ENCODE measurements at regions not wholly inside any gene's neighbourhood (a gene's known extent, or its start where the extent isn't known, plus 50 kb on each side); places are given as distances from the start of the nearest gene placed in this dataset.

- H3K9me3 Mint-ChIP-seq, result peaks cover 0 to 4% (median 0%) of the 10 kb centered on the region in 7 donors
- H3K27me3 Mint-ChIP-seq, result no peaks in the 10 kb centered on the region
- no peak overlapping the region for H3K27ac Mint-ChIP-seq
- H3K4me1 Mint-ChIP-seq, result peaks cover 0 to 3% (median 0%) of the 10 kb centered on the region in 4 donors
- DNase-seq (no peak), ATAC-seq (ENCODE audit: low read depth in 2 of 2) (no peak)
- H3K4me3 Mint-ChIP-seq, result no peak overlapping the region
- no peaks in the 10 kb centered on the region for H3K36me3 ChIP-seq (ENCODE audit: control insufficient read depth, insufficient read depth, low read length)
- no peaks in the 10 kb centered on the region for H3K27me3 ChIP-seq (ENCODE audit: control insufficient read depth, insufficient read depth, low read length)
- H3K4me3 ChIP-seq (ENCODE audit: low read depth, low read length), result no peak overlapping the region
- H3K36me3 Mint-ChIP-seq, result no peaks in the 10 kb centered on the region
- H3K27ac ChIP-seq (ENCODE audit: insufficient read depth, low read length, poor library complexity, severe bottlenecking), result no peak overlapping the region
- no peaks in the 10 kb centered on the region for H3K4me1 ChIP-seq (ENCODE audit: control insufficient read depth, insufficient read depth, low read length, poor library complexity, severe bottlenecking)
- no peaks in the 10 kb centered on the region for H3K9me3 ChIP-seq (ENCODE audit: control insufficient read depth in 2 of 2, low read length in 2 of 2)
Observed at GRCh38 chr6:170045981-170046667, 244.8 kb downstream of the DLL1 start.

GRCh38 chr6:170045563-170045960, 245.3 kb downstream of the DLL1 start:
- ATAC-seq (ENCODE audit: low read depth in 2 of 2), result no peak

GRCh38 chr6:170044836-170045562, 245.9 kb downstream of the DLL1 start:
- Mint-ChIP-seq H3K27ac (no peak overlapping the region), H3K27me3 (no peaks in the 10 kb centered on the region)
- no peaks in the 10 kb centered on the region for H3K4me1 ChIP-seq (ENCODE audit: control insufficient read depth, insufficient read depth, low read length, poor library complexity, severe bottlenecking)

More at GRCh38 chr6:170045563-170045960, 245.3 kb downstream of the DLL1 start:
- Mint-ChIP-seq H3K4me3 (no peak overlapping the region), H3K4me1 (peaks cover 0 to 3% (median 0%) of the 10 kb centered on the region in 4 donors), H3K27me3 (no peaks in the 10 kb centered on the region), H3K9me3 (peaks cover 0 to 4% (median 0%) of the 10 kb centered on the region in 7 donors), H3K27ac (no peak overlapping the region), H3K36me3 (no peaks in the 10 kb centered on the region)
- no peaks in the 10 kb centered on the region for H3K9me3 ChIP-seq (ENCODE audit: control insufficient read depth in 2 of 2, low read length in 2 of 2)
- no peak overlapping the region for H3K4me3 ChIP-seq (ENCODE audit: low read depth, low read length)
- H3K36me3 ChIP-seq (ENCODE audit: control insufficient read depth, insufficient read depth, low read length), result no peaks in the 10 kb centered on the region
- no peaks in the 10 kb centered on the region for H3K27me3 ChIP-seq (ENCODE audit: control insufficient read depth, insufficient read depth, low read length)
- no peak for DNase-seq
- H3K27ac ChIP-seq (ENCODE audit: insufficient read depth, low read length, poor library complexity, severe bottlenecking), result no peak overlapping the region
- H3K4me1 ChIP-seq (ENCODE audit: control insufficient read depth, insufficient read depth, low read length, poor library complexity, severe bottlenecking), result no peaks in the 10 kb centered on the region

DNA sequence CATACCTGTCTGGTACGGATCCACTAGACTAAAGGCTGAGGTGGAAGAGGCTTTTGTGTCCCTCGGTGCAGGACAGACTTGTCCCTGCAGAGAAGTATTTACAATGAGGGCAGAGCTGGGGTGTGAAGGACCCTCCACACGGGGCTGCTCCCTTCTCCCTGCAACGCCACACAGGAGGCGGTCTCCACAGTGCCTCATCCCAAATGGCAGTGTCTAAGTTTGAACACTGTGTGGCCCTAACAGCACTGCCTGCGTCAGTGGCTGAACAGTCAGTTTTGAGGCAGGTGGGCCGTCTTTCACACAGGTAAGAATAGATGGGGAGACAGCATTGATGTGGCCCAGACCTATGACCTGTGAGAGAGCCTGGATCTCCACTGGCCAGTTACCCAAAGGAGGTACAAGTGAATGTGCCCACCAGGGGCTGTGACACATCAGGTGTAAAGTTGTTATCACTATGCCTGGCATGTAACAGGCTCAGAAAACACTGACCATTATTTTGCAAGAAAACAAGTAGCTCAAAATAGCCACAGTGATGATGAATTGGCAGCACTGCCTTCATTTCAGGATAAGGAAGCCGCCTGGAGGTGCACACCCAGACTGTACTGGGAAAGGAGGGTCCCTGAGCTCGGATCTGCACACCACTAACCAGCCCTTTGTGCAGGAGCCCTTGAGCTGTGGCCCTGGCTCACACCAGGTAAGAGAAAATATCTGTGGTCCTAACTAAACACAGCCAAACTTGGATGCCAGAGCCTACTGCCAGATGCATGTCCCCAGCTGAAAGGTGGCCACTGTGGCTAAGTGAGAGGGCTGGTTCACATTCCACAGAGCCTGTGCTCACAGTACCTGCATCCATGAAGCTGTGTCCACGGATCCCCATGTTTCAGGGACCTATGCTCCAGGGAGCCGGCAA, 246.7 kb downstream of the DLL1 start:
- no peaks in the 10 kb centered on the region for H3K36me3 Mint-ChIP-seq
- no peaks in the 10 kb centered on the region for H3K27me3 Mint-ChIP-seq
- H3K4me1 Mint-ChIP-seq, result peaks cover 0 to 3% (median 0%) of the 10 kb centered on the region in 4 donors
- no peak overlapping the region for H3K4me3 Mint-ChIP-seq
- no peak overlapping the region for H3K27ac Mint-ChIP-seq
- no peaks in the 10 kb centered on the region for H3K4me1 ChIP-seq (ENCODE audit: control insufficient read depth, insufficient read depth, low read length, poor library complexity, severe bottlenecking)
- H3K9me3 ChIP-seq (ENCODE audit: control insufficient read depth in 2 of 2, low read length in 2 of 2), result no peaks in the 10 kb centered on the region
- no peaks in the 10 kb centered on the region for H3K36me3 ChIP-seq (ENCODE audit: control insufficient read depth, insufficient read depth, low read length)
- ATAC-seq (ENCODE audit: low read depth in 2 of 2) (no peak), DNase-seq (no peak)
- peaks cover 0 to 3% (median 0%) of the 10 kb centered on the region in 7 donors for H3K9me3 Mint-ChIP-seq
- no peaks in the 10 kb centered on the region for H3K27me3 ChIP-seq (ENCODE audit: control insufficient read depth, insufficient read depth, low read length)
- no peak overlapping the region for H3K4me3 ChIP-seq (ENCODE audit: low read depth, low read length)
- no peak overlapping the region for H3K27ac ChIP-seq (ENCODE audit: insufficient read depth, low read length, poor library complexity, severe bottlenecking)

More at GRCh38 chr6:170044836-170045562, 245.9 kb downstream of the DLL1 start:
- Histone ChIP-seq H3K4me3 (ENCODE audit: low read depth, low read length) (no peak overlapping the region), H3K27me3 (ENCODE audit: control insufficient read depth, insufficient read depth, low read length) (no peaks in the 10 kb centered on the region), H3K9me3 (ENCODE audit: control insufficient read depth in 2 of 2, low read length in 2 of 2) (no peaks in the 10 kb centered on the region), H3K27ac (ENCODE audit: insufficient read depth, low read length, poor library complexity, severe bottlenecking) (no peak overlapping the region), H3K36me3 (ENCODE audit: control insufficient read depth, insufficient read depth, low read length) (no peaks in the 10 kb centered on the region)
- Mint-ChIP-seq H3K4me3 (no peak overlapping the region), H3K9me3 (peaks cover 0 to 4% (median 0%) of the 10 kb centered on the region in 7 donors), H3K4me1 (peaks cover 0 to 3% (median 0%) of the 10 kb centered on the region in 4 donors), H3K36me3 (no peaks in the 10 kb centered on the region)
- no peak for DNase-seq
- ATAC-seq (ENCODE audit: low read depth in 2 of 2), result no peak

DNA sequence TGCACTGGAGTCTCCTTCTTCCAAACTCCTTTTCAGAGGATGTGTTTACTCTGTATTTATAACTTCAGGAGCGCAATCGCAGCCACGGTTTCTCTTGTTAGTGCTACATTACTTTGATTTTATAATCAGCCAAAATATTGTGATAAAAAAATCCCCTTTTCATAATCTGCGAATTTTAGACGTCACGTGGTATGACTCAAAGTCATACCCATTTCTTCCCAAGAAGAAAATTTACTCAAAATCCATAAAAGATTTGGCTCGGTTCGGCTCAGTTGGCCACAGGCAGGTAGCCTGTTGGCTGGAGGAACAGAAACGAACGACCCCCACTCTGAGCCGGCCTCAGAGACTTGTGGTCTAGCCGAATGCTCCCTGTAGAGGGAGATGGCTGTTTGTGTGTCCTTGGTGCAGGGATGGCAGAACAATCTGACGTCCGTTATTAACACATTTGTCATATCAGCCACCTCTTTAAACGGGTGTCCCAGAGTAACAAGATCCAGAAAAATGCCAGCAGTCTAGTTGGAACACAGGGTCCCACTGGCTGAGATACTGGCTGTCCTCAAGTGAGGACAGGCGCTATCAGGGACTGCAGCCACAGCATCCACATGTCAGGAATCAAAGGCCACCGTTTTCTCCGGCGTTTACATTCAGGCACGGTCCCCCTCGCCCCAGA, 247.6 kb downstream of the DLL1 start:
- H3K36me3 Mint-ChIP-seq, result no peaks in the 10 kb centered on the region
- H3K4me3 ChIP-seq (ENCODE audit: low read depth, low read length), result no peak overlapping the region
- no peaks in the 10 kb centered on the region for H3K36me3 ChIP-seq (ENCODE audit: control insufficient read depth, insufficient read depth, low read length)
- H3K27ac ChIP-seq (ENCODE audit: insufficient read depth, low read length, poor library complexity, severe bottlenecking), result no peak overlapping the region
- ATAC-seq (ENCODE audit: low read depth in 2 of 2) (no peak), DNase-seq (no peak)
- no peak overlapping the region for H3K4me3 Mint-ChIP-seq
- H3K27me3 Mint-ChIP-seq, result no peaks in the 10 kb centered on the region
- H3K9me3 Mint-ChIP-seq, result peaks cover 0 to 3% (median 0%) of the 10 kb centered on the region in 7 donors
- no peak overlapping the region for H3K27ac Mint-ChIP-seq
- H3K4me1 Mint-ChIP-seq, result peaks cover 0 to 3% (median 0%) of the 10 kb centered on the region in 4 donors
- no peaks in the 10 kb centered on the region for H3K4me1 ChIP-seq (ENCODE audit: control insufficient read depth, insufficient read depth, low read length, poor library complexity, severe bottlenecking)
- no peaks in the 10 kb centered on the region for H3K9me3 ChIP-seq (ENCODE audit: control insufficient read depth in 2 of 2, low read length in 2 of 2)
- no peaks in the 10 kb centered on the region for H3K27me3 ChIP-seq (ENCODE audit: control insufficient read depth, insufficient read depth, low read length)

DNA sequence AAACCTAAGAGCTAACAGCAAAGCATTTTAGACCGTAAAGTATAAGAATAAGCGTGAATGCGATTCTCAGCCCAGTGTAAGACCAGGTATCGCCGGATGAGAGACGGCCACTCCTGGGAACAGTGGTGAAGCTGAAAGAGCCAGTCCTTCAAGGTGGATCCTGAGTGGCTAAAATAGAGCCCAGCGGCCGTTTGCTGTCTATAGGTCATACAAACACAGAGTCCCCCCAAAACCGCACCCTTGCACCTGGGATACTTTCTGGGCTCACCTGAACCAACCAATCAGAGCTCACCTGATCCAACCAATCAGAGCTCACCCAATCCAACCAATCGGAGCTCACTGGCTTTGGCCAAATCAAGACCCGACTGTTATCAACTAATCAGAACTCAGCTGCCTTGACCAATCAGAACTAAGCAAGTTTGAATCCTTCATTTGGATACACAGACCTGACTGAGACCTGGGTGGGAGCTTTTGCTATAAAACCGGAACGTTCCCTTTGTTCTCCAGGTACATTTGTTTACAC, 248.2 kb downstream of the DLL1 start:
- H3K36me3 Mint-ChIP-seq, result no peaks in the 10 kb centered on the region
- ATAC-seq (ENCODE audit: low read depth in 2 of 2), result no peak
- Histone ChIP-seq H3K4me3 (ENCODE audit: low read depth, low read length) (no peak overlapping the region), H3K4me1 (ENCODE audit: control insufficient read depth, insufficient read depth, low read length, poor library complexity, severe bottlenecking) (no peaks in the 10 kb centered on the region), H3K27me3 (ENCODE audit: control insufficient read depth, insufficient read depth, low read length) (no peaks in the 10 kb centered on the region), H3K9me3 (ENCODE audit: control insufficient read depth in 2 of 2, low read length in 2 of 2) (no peaks in the 10 kb centered on the region), H3K27ac (ENCODE audit: insufficient read depth, low read length, poor library complexity, severe bottlenecking) (no peak overlapping the region), H3K36me3 (ENCODE audit: control insufficient read depth, insufficient read depth, low read length) (no peaks in the 10 kb centered on the region)
- H3K4me1 Mint-ChIP-seq, result peaks cover 0 to 3% (median 0%) of the 10 kb centered on the region in 4 donors
- no peak overlapping the region for H3K27ac Mint-ChIP-seq
- peaks cover 0 to 3% (median 0%) of the 10 kb centered on the region in 7 donors for H3K9me3 Mint-ChIP-seq
- no peak overlapping the region for H3K4me3 Mint-ChIP-seq
- H3K27me3 Mint-ChIP-seq, result no peaks in the 10 kb centered on the region
- no peak for DNase-seq

DNA sequence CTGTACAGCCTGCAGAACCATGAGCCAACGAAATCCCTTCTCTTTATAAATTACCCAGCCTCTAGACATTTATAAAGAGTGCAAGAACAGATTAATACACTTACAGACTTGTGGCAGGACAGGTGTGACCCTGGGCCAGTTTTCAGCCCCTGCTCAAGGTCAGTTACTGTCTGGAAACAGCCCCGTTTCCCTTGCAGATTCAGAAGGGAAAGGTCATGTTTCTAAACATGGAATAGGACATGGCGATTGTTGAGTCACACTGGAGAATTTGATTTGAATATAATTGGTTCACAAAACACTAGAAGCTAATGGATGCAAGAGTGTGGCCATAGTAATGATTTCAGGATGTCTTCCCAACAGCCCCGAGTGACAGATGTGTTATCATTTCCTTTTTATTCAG, 248.8 kb downstream of the DLL1 start:
- Mint-ChIP-seq H3K27ac (no peak overlapping the region), H3K4me1 (peaks cover 0 to 3% (median 0%) of the 10 kb centered on the region in 4 donors), H3K27me3 (no peaks in the 10 kb centered on the region), H3K9me3 (peaks cover 0 to 3% (median 0%) of the 10 kb centered on the region in 7 donors), H3K36me3 (no peaks in the 10 kb centered on the region), H3K4me3 (no peak overlapping the region)
- ATAC-seq (ENCODE audit: low read depth in 2 of 2) (no peak), DNase-seq (no peak)
- Histone ChIP-seq H3K4me3 (ENCODE audit: low read depth, low read length) (no peak overlapping the region), H3K9me3 (ENCODE audit: control insufficient read depth in 2 of 2, low read length in 2 of 2) (no peaks in the 10 kb centered on the region), H3K36me3 (ENCODE audit: control insufficient read depth, insufficient read depth, low read length) (no peaks in the 10 kb centered on the region), H3K4me1 (ENCODE audit: control insufficient read depth, insufficient read depth, low read length, poor library complexity, severe bottlenecking) (no peaks in the 10 kb centered on the region), H3K27me3 (ENCODE audit: control insufficient read depth, insufficient read depth, low read length) (no peaks in the 10 kb centered on the region), H3K27ac (ENCODE audit: insufficient read depth, low read length, poor library complexity, severe bottlenecking) (no peak overlapping the region)
